Ovary (tissue), 3 donors: ENCODE measurements at regions not wholly inside any gene's neighbourhood (a gene's known extent, or its start where the extent isn't known, plus 50 kb on each side); places are given as distances from the start of the nearest gene placed in this dataset.

Source experiments
- CTCF ChIP-seq, 3 donors: fragments of 450-650 bp in 2 of 3; fragments of 200-600 bp in 1 of 3; IDR thresholded peaks; one replicate each; pipeline versions ENCODE4 v1.5.1 to v1.8.0; 2016 to 2022; ENCODE audit warnings: antibody characterized with exemption in 3 of 3, mild to moderate bottlenecking in 1 of 3
- EP300 ChIP-seq: sonication (generic); formaldehyde crosslinking; IDR thresholded peaks from one replicate; pipeline ENCODE4 v1.6.1; 2017; ENCODE audit warnings: antibody characterized with exemption
- POLR2A ChIP-seq: fragments of 450-650 bp; IDR thresholded peaks from one replicate; pipeline ENCODE4 v1.6.1; 2017; ENCODE audit warnings: antibody characterized with exemption, mild to moderate bottlenecking, moderate library complexity
- donor health status: DM: no; HTN: no; CAD: no.

DNA sequence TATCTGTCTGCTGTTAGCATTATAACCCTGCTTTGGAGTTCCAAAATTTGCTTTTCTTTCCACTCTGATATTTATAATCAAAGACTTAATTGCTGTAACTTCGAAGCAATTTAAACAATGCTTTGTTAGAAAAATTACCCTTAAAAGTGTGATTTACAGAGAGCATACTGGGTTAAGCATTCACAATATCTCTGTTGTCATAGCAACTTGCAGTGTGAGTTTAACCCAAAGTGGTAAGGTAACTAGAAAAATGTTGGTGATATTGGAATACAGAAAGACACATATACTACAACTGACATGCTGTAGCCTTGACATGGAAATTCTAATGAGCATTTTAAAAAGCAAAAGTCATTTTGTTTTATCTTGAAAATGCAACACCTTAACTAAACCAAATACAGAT, 70.4 kb upstream of the SMLR1 start:
- TF ChIP-seq CTCF (IDR thresholded peaks at IDR 0.05) (no peak), EP300 (no peak), POLR2A (no peak)
